ENCODE measurements at regions not wholly inside any gene's neighbourhood (a gene's known extent, or its start where the extent isn't known, plus 50 kb on each side); places are given as distances from the start of the nearest gene placed in this dataset.

DNA sequence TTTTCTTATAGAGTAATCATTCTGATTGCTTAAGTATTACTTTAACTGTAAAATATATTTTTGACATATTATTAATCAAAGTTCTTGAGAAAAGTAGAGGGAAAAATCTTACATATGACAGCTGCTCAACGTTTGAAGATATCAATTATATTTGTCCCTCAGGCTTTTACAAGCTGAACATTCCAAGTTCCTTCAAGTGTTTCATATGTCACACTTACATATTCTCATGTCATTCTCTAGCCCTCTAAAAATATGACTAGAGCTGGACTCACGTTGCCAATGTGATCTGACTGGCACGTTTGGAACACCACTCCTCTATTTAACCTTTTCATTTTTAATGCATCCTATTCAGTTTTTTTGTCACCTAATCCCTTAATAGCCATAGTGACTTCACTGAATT is 492.9 kb downstream of the PCDH18 start:
- DNase-seq: no peak

DNA sequence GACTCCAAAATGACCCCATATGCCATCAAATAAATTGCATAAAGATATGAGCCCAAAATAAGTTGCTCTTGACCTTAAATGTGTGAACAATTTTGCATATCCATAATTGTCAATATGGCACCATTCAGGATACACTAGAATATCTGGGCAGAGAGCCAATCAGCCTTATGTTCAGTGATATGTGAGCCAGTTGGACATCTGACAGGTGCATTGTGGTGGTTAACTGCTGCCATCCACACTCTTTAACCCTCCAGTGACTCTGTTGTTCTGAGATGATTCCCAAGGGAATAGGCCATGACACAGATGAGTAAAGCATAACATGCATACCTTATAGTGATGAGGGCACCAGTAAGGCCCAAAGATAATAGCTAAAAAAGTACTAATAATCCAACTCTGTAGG is 500.1 kb downstream of the PCDH18 start:
- DNase-seq: no peak

DNA sequence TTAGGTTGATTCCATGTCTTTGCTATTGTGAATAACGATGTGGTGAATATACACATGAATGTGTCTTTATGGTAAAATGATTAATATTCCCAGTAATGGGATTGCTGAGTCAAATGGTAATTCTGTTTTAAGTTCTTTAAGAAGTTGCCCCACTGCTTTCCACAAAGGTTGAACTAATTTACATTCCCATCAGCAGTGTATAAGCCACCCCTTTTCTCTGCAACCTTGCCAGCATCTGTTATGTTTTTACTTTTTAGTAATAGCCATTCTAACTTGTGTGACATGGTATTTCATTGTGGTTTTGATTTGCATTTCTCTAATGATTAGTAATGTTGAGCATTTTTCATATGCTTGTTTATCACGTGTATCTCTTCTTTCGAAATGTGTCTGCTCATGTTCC is 503.3 kb downstream of the PCDH18 start:
- DNase-seq: no peak

DNA sequence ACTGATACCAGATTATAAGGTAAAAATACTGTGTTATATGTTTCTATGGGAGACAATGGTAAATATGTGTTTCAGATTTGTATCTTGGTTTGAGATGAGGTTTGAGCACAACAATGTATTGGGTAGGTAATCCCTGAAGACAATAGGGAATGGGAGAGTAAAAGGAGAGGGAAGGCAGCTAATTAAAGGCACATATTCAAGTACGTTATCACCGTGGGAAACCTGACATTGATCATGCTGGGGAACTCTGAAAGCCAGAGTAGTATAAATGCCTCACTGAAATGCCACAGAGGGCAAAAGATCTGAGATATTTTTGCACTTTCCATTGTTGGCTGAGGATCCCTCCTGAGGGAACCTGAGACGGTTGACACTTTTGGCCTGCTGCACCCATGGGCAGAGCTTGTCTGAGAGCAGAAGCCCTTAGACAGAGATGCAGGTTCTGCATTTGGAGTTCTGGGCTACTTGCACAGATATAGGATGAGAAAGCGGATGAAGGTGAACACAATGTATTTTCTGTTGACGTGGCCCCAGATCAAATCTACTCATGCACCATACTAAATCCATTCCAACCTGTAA is 506.7 kb downstream of the PCDH18 start:
- DNase-seq: no peak

DNA sequence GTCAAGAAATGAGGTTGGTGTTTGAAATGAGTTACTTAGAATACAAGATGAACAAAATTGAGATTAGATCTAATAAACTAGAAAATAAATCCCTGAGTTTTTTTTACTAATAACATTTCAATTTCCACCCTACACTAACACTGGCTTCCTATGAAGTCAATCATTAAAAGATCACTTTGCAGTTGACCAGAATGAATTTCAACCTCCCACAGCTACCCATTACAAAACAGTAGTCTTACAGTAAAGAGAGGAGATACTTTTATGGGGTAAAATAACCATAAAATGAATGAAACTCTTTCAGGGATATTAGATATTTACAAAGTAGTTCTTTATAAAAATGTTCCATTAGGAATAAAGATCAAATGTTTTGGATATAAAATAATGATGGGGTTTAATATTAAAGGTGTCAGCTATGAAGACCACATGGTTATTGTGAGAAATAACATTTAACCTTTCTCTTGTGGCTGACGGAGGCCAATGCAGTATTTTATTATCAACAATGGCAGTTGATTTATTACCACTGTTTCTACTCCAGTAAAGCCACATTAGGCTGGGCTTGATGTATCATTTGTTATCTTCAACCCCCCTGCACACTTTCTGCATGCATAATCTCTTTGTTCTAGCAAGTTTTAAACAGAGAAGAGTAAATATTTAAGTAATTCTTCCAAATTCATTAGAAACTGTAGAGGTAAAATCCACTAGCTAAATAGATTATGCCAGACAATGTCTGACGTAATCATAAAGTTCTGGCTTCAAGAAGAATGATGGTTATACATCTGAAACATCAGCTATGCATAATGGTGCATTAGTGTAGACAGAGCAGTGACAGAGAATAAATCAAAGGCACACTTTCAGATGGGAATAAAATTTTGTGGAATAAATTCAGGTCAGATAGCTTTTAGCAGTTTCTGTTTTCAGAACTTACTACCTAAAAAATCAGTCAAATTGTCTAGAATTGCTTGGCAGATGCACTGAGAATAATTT is 516.6 kb downstream of the PCDH18 start:
- DNase-seq: no peak

DNA sequence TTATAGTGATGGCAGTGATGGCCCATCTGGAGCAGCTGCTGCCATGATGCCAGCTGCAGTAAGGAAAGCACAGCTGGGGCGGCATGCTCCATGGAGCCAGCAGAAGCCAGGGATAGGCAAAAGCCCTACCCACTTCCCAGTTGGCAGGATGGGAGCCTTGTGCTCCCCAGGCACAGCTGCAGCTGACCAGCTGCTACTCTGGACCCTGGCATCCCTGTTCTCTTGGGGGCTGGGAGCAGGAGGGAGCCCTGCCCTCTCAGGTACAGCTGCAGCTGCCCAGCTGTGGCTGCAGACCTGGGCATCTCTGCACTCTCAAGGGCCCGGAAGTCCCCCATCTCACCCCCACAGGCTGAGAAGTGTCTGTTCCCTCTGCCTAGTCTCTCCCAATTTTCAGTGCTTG is 531.9 kb downstream of the PCDH18 start:
- DNase-seq: no peak

DNA sequence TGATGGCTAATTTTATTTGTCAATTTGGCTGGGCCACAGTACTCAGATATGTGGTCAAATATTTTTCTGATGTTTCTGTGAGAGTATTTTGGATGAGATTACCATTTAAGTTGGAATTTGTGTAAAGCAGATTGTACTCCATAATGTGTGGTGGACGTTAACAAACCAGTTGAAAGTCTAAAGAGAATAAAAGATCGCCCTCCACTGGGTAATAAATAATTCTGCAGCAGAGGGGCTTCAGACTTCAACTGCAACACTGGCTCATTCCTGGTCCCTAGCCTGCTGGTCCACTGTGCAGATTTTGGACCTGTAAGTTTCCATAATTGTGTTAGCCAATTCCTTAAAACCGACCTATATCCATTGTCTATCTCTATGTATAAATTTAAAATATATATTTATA is 540.3 kb downstream of the PCDH18 start:
- DNase-seq: no peak

DNA sequence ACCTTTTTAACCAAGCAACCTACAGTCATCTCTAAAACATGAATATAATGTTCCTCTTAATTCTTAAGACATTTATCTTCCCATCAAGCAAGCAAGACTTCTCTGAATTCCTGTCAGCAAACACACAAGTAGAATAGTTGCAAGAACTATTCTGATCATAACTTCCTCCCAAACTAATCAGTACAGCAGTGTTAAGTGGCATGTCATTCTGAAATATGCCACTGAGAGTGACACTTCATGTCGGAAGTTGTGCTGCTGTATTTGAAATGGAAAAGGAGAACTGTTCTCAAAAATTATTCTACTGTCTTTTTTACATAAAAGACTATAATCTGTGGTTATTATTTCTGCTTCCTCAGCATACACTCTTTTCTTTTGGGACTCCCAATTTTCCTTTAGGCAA is 546.6 kb downstream of the PCDH18 start:
- DNase-seq: no peak

DNA sequence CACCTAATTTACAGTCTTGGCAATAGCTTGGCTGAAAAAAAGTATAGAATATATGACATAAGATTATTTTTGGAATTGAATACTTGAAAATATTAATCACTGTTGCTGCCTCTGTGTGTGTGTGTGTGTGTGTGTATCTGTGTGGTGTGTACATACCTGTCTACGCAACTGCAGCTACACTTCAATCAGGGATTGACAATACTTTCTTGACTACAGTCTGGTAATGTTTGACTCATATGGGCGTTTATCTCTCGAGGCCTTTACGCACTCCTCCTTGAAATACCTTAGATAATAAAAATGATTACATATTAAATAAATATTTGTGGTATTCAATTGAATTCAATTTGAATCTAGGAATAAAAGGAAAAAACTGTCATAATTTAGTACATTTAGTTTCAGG is 565.2 kb downstream of the PCDH18 start:
- DNase-seq: no peak

DNA sequence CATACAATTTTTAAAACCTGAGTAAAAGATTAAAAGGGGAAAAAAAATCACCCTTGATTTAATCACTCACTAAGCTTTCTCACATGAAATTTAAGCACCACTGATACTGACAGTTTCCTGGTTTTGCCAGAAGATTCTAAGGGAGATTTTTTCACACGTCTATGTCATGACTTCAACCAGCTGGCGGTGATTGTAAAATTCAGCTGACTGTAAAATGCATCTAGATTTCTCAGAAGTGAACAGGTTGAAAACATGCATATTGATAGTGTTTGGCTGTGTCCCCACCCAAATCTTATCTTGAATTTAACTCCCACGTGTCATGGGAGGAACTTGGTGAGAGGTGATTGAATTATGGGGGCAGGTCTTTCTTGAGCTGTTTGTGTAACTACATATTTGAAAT is 566.8 kb downstream of the PCDH18 start:
- DNase-seq: no peak

DNA sequence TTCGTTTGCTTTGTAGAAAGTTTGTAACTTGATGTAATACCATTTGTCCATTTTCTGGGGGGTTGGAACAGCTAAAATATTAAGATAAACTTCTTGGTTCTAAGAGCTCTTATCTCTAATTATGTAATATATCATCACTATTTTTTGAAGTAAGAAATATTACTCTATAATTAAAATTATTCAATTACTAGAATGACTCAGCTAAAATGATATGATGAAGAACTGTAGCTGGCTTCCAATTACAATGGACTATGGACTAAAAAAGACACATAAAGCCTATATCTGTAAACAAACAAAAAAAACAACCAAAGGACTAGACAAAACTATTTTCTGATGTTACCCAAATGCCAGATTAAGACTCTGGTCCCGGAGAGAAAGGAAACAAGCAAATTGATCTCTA is 569.4 kb downstream of the PCDH18 start:
- DNase-seq: no peak

DNA sequence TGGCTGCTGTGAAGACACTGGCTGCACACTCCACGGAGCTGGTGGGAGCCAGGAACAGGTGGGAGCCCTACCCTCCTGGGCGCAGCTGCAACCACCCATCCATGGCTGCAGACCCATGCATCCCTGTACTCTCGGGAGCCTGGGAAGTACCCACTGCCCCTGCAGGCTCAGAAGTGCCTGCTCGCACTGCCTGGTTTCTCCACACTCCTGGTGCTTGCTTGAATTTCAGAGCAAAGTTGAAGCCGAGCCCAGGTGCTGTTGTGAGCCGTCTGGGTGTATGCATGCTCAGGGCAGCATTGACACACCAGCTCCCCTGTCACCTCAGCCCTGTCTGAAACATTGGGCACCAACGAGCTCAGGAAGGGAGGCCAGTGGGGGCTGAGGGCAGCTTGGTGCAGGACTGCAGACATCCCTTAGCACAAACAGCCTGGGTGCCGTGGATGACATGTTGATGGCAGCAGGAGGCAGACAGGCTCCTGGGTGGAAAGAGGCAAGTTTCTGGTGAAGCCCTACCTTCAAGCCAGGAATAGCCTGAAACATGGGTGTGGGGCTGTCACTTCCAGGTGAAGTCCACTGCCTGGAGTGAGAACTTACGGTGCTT is 585.9 kb downstream of the PCDH18 start:
- no peak for DNase-seq

DNA sequence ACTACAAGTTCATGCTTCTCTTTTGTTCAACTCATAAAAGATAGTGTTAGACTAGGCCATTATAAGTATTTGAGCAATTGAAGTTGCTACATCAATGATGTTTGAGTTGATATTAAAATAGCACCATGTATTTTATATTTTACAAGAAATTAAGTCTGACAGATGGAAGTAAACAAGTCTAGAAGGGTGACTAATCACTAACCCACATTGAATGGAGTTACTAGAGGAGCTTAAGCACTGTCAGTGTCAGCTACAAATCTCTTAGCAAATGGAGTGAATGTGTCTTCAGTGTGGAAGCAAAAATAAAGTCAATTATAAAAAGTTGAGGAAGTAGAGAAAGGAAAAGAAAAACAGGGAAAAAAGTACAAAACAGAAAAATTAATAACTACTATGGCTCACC is 592.5 kb downstream of the PCDH18 start:
- no peak for DNase-seq

DNA sequence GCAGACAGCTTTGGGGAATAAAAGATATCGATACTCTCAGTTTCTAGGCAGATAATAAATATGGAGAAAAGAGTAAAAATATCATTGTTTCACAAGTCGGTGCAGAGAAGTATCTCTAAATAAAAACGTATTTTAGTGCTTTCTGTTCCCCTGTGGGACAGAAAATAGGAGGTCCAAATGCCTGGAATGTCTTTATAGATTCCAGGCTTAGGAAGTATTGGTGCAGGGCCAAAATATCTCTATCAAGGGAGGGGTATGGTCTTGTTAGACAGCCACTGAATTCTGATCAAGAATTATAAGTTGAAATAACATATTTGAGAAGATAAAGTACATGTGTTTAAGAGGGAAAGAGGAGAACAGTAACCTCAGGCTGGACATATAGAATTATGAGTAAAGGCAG is 596.4 kb downstream of the PCDH18 start:
- no peak for DNase-seq

DNA sequence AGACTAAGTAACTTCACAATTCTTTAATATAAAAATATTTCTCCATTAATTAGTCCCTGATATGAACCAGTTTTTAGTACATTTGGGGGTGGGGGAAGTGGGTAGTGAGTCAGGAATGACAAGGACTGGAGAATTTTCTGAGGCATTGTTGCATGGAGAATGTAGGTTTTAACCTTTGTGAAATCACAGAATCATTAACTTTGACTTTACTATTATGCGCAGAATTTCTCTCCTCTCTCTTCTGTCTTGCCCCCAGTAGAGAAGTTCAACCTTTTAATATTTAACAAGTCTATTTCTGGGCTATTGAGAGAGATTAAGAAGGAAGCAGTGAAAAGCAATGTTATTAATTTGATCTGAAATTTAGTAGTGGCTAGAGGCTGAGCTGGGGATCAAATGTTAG is 597.0 kb downstream of the PCDH18 start:
- DNase-seq: no peak

DNA sequence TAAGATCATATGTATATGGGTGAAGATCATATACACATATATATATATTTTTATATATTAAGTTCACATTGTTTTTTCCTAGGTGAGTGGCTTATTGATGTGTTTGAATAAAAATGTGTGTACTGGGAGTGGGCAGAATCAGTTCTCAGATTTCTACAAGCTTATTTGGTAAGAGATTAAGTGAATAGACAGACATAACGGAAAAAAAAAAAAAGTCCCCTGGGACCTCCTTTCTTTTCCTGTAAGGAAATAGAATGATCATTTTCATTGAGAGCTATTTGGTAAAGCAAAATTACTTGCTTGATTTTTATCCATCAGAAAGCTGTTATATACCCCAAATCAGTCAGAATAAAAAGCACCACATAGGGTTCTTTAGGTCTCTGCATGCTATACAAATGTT is 597.7 kb downstream of the PCDH18 start:
- no peak for DNase-seq

DNA sequence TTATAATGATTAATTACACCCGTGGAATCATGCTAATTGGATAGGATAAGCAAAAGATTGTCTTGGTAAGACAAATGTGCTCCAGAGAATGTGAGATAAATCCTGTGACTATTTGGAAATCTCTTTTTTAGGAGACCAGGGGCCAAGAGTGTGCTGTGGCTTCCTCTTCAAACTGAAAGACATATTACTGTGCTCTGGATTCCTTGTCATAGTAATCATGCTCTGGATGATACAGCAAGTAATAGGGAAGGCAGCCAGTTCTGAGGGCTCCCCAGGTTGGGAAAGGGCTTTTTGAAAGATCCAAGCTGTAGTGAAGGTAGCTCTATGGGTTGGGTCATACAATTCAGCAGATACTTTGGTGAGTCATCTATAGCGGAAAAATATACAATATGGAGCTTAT is 600.5 kb downstream of the PCDH18 start:
- no peak for DNase-seq

DNA sequence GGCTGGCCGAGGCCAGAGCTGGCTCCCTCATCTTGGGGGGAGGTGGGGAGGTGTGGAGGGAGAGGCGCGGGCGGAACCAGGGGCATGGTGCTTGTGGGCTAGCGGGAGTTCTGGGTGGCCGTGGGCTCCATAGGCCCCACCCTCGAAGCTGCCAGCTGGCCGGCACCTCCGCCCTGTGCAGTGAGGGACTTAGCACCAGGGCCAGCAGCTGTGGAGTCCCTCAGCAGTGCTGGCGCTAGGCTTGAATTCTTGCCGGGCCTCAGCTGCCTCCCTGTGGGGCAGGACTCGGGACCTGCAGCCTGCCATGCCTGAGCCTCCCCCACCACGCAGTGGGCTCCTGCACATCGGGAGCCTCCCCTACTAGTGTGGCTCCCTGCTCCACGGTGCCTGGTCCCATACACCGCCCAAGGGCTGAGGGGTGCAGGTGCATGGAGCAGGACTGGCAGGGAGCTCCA is 603.3 kb downstream of the PCDH18 start:
- no peak for DNase-seq

DNA sequence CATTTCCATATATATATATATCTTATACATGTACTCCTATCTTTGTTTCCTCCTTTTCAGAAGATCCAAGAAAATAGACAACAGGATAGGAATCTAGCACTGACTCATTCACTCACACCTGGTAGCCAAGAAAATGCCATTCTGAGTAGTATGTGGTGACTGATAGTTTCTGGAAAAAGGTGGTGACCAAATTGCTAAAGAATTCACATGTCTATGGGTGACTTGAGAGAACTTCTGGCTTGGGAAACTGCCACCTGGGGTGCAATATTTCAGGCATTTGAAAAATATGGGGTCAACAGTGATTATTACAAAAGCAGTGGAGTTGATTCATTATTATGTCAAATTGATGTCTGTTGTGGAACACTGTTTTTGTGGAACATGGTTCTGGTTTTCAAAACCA is 605.1 kb downstream of the PCDH18 start:
- no peak for DNase-seq

DNA sequence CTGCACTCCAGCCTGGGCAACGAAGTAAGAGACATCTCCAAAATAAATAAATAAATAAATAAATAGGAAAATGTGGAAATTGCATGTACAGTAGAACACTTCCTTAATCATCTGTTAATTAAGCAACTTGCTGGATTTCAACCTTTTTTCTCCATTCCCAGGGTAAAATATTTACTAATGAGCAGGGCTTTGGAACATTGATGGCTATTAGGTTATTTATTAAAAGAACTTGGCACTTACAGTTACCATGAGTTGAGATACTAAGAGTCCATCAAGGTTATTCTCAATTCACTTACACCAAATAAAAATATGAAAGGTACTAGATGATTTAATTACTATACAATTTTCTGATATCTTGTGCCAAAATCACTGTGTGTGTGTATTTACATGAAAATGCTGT is 607.1 kb downstream of the PCDH18 start:
- no peak for DNase-seq

DNA sequence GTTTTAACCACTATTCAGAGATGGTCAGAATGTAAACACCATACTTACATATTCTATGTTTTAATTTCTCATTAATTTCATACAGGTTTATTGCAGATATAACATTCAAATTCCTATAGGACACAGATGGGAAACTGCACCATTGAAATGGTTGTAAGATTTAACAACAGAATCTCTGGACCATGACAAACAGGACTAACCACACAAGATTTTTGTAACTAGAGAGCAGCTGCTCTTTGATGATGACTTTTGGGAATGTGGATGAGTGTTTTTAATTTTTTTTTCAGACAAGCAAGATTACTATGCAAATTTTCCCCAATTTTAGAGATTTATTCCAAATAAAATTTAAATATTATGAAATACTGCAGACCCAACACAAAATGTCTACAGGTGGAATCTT is 610.2 kb downstream of the PCDH18 start:
- DNase-seq: no peak

DNA sequence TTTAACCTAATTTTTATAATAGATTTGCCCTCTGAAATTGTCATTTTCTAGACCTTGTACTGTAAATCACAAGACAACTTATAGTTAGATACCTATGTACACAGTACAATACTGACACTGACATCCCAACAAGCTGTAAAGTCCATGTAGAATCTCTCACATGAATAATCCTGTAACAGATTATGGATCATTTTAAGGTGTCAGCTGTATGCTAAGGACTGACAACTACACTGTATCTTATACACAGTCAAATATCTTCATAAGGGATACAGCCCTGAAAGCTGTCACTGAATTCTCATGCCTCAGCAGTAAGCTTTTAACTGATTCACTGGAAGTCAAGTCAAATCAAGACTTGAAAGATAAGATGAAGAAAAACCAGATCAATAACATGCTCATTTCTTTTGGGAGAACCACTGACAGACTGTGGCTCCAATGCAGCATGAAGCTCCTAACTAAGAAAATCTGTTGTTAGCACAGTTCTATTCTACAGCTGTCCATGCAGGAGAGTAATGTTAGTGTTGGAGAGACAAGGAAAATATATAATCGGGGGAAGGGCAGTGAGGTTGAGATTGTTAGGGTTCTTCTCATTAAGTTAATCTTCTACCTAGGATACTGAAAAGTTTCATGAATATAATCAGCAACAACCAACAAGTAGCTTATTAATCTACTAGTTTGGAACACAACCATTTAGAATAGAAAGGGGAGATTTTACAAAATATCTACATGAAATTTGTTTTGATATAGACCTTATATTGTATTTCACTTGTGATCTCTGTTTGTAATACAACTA is 612.0 kb downstream of the PCDH18 start:
- no peak for DNase-seq

DNA sequence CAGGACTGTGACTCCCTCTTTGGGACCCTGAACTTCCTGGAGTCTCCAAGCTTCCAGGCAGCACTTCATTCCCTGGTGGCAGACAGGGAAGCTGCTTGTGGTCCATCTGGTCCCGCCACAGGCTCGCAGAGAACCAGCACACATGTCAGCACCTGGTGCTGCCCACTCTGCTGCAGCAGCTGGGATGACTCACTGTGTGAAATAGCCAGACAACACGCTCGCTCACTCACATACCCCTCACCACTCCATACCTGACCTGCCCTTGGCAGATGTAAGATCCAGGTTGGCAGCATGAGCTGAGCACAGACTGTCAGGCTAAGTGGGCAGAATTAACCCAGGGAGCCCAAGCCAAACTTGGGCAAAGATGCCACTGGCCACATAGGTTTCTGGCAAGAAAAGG is 613.5 kb downstream of the PCDH18 start:
- DNase-seq: no peak

Measured in right forelimb (tissue), 1 donor.